ENCODE measurements at regions not wholly inside any gene's neighbourhood (a gene's known extent, or its start where the extent isn't known, plus 50 kb on each side); places are given as distances from the start of the nearest gene placed in this dataset.

GRCh38 chrX:12013211-12013618 is 125.1 kb upstream of the FRMPD4 start:
- H3K4me1 ChIP-seq (ENCODE audit: control insufficient read depth, extremely low read depth, insufficient read depth, low read length), result no peaks in the 10 kb centered on the region
- no peaks in the 10 kb centered on the region for H3K9me3 ChIP-seq (ENCODE audit: control insufficient read depth, insufficient read depth, low read depth, low read length)
- no peak overlapping the region for H3K9ac ChIP-seq (ENCODE audit: insufficient read depth, low read length)
- H3K4me2 ChIP-seq (ENCODE audit: extremely low read depth, insufficient read depth, low read length), result no peak overlapping the region
- H3K4me3 ChIP-seq (replicated peaks in 1 of 4; ENCODE audit: control extremely low read depth in 1 of 4, insufficient read depth in 1 of 4, low read depth in 3 of 4, low read length in 4 of 4), result no peak overlapping the region
- peak; percentile 25 to 78 for DNase-seq (ENCODE audit: low read depth in 2 of 2)
- H4K20me1 ChIP-seq (ENCODE audit: control insufficient read depth, extremely low read depth, insufficient read depth, low read length), result no peaks in the 10 kb centered on the region
- TF ChIP-seq EZH2 (IDR thresholded peaks at IDR 0.05; ENCODE audit: low read length, missing control alignments) (no peak), CTCF (conservative IDR thresholded peaks at IDR 0.05 in 1 of 2, IDR thresholded peaks at IDR 0.05 in 1 of 2; ENCODE audit: low read depth in 1 of 2, low read length in 2 of 2) (no peak)
- no peak overlapping the region for H2AFZ ChIP-seq (ENCODE audit: low read length)
- no peaks in the 10 kb centered on the region for H3K79me2 ChIP-seq (ENCODE audit: control insufficient read depth, insufficient read depth, low read length)
- no peaks in the 10 kb centered on the region for H3K36me3 ChIP-seq (ENCODE audit: control insufficient read depth, insufficient read depth, low read length)
- H3K27me3 ChIP-seq (ENCODE audit: control insufficient read depth, insufficient read depth, low read length), result no peaks in the 10 kb centered on the region
- no peak overlapping the region for H3K27ac ChIP-seq (ENCODE audit: insufficient read depth, low read length)

- Histone ChIP-seq H2AFZ (ENCODE audit: low read length) (no peak overlapping the region), H3K9me3 (ENCODE audit: control insufficient read depth, insufficient read depth, low read depth, low read length) (no peaks in the 10 kb centered on the region), H3K36me3 (ENCODE audit: control insufficient read depth, insufficient read depth, low read length) (no peaks in the 10 kb centered on the region), H3K79me2 (ENCODE audit: control insufficient read depth, insufficient read depth, low read length) (no peaks in the 10 kb centered on the region), H3K4me1 (ENCODE audit: control insufficient read depth, extremely low read depth, insufficient read depth, low read length) (no peaks in the 10 kb centered on the region), H4K20me1 (ENCODE audit: control insufficient read depth, extremely low read depth, insufficient read depth, low read length) (no peaks in the 10 kb centered on the region), H3K4me3 (replicated peaks in 1 of 4; ENCODE audit: control extremely low read depth in 1 of 4, insufficient read depth in 1 of 4, low read depth in 3 of 4, low read length in 4 of 4) (no peak overlapping the region), H3K27ac (ENCODE audit: insufficient read depth, low read length) (no peak overlapping the region), H3K27me3 (ENCODE audit: control insufficient read depth, insufficient read depth, low read length) (no peaks in the 10 kb centered on the region), H3K4me2 (ENCODE audit: extremely low read depth, insufficient read depth, low read length) (no peak overlapping the region), H3K9ac (ENCODE audit: insufficient read depth, low read length) (no peak overlapping the region)
- peak in 1 of 2 donors; percentile 12 for DNase-seq (ENCODE audit: low read depth in 2 of 2)
- no peak for TF ChIP-seq EZH2 (IDR thresholded peaks at IDR 0.05; ENCODE audit: low read length, missing control alignments)
- no peak for TF ChIP-seq CTCF (conservative IDR thresholded peaks at IDR 0.05 in 1 of 2, IDR thresholded peaks at IDR 0.05 in 1 of 2; ENCODE audit: low read depth in 1 of 2, low read length in 2 of 2)
Measured at GRCh38 chrX:12021698-12022097, 116.6 kb upstream of the FRMPD4 start.

- H2AFZ ChIP-seq (ENCODE audit: low read length), result no peak overlapping the region
- H3K79me2 ChIP-seq (ENCODE audit: control insufficient read depth, insufficient read depth, low read length), result no peaks in the 10 kb centered on the region
- no peak overlapping the region for H3K4me2 ChIP-seq (ENCODE audit: extremely low read depth, insufficient read depth, low read length)
- peak in 1 of 2 donors; percentile 21 for DNase-seq (ENCODE audit: low read depth in 2 of 2)
- no peak overlapping the region for H3K27ac ChIP-seq (ENCODE audit: insufficient read depth, low read length)
- TF ChIP-seq EZH2 (IDR thresholded peaks at IDR 0.05; ENCODE audit: low read length, missing control alignments) (no peak), CTCF (conservative IDR thresholded peaks at IDR 0.05 in 1 of 2, IDR thresholded peaks at IDR 0.05 in 1 of 2; ENCODE audit: low read depth in 1 of 2, low read length in 2 of 2) (no peak)
- H3K4me3 ChIP-seq (replicated peaks in 1 of 4; ENCODE audit: control extremely low read depth in 1 of 4, insufficient read depth in 1 of 4, low read depth in 3 of 4, low read length in 4 of 4), result no peak overlapping the region
- no peaks in the 10 kb centered on the region for H3K27me3 ChIP-seq (ENCODE audit: control insufficient read depth, insufficient read depth, low read length)
- no peak overlapping the region for H3K9ac ChIP-seq (ENCODE audit: insufficient read depth, low read length)
- H4K20me1 ChIP-seq (ENCODE audit: control insufficient read depth, extremely low read depth, insufficient read depth, low read length), result no peaks in the 10 kb centered on the region
- no peaks in the 10 kb centered on the region for H3K36me3 ChIP-seq (ENCODE audit: control insufficient read depth, insufficient read depth, low read length)
- no peaks in the 10 kb centered on the region for H3K4me1 ChIP-seq (ENCODE audit: control insufficient read depth, extremely low read depth, insufficient read depth, low read length)
- H3K9me3 ChIP-seq (ENCODE audit: control insufficient read depth, insufficient read depth, low read depth, low read length), result no peaks in the 10 kb centered on the region
Measured at GRCh38 chrX:12026481-12026880, 111.8 kb upstream of the FRMPD4 start.

All from fibroblast of lung (primary cell).